OCI-LY7 (cell line): ENCODE measurements at regions not wholly inside any gene's neighbourhood (a gene's known extent, or its start where the extent isn't known, plus 50 kb on each side); places are given as distances from the start of the nearest gene placed in this dataset.

Experiments used
- BruUV-seq: library from RNA; stranded (reverse); fragments of 400-500 nt; replicated peaks from 2 replicates; lab custom pipeline; 2021; lab: Mats Ljungman, UMichigan
- CTCF ChIA-PET: fragments of 300-600 bp; sonication (Branson Sonifier 250); formaldehyde crosslinking; loops from one replicate; lab custom pipeline; 2022; ENCODE audit warnings: antibody characterized with exemption; ENCODE audit not compliant: unreplicated experiment; lab: Charles Lee
- POLR2A ChIA-PET: fragments of 300-600 bp; sonication (Branson Sonifier 250); formaldehyde crosslinking; loops from one replicate; lab custom pipeline; 2022; ENCODE audit warnings: antibody characterized with exemption; lab: Charles Lee
- DNase-seq: peaks from one replicate; pipeline ENCODE4 v3.0.0-alpha.2; 2015; ENCODE audit warnings: low spot score
- H2AFZ ChIP-seq: fragments of 200-600 bp; sonication (generic), shearing (Covaris generic); 2 replicates; pipeline ENCODE4 v1.6.1; 2014; ENCODE audit warnings: mild to moderate bottlenecking, antibody characterized with exemption, low read length, moderate library complexity
- H3K27ac ChIP-seq: fragments of 200-600 bp; sonication (generic); 2 replicates; pipeline ENCODE4 v1.5.1; 2014; ENCODE audit warnings: mixed run types, low read depth, mild to moderate bottlenecking, moderate library complexity, low read length, inconsistent platforms; ENCODE audit not compliant: poor library complexity, severe bottlenecking
- H3K36me3 ChIP-seq: fragments of 200-600 bp; sonication (generic); 2 replicates; pipeline ENCODE4 v1.6.1; 2014; ENCODE audit warnings: mild to moderate bottlenecking, antibody characterized with exemption, low read length, moderate library complexity, mixed read lengths; ENCODE audit not compliant: insufficient read depth
- H3K4me1 ChIP-seq: fragments of 200-600 bp; sonication (generic); 2 replicates; pipeline ENCODE4 v1.5.1; 2014; ENCODE audit warnings: mild to moderate bottlenecking, low read length; ENCODE audit not compliant: insufficient read depth, poor library complexity, severe bottlenecking
- H3K4me2 ChIP-seq: fragments of 200-600 bp; sonication (generic); 2 replicates; pipeline ENCODE4 v1.6.1; 2014; ENCODE audit warnings: mild to moderate bottlenecking, low read length
- H3K4me3 ChIP-seq: fragments of 200-600 bp; sonication (generic); 2 replicates; pipeline ENCODE4 v1.5.1; 2014; ENCODE audit warnings: mild to moderate bottlenecking, low read depth, low read length; ENCODE audit not compliant: poor library complexity, severe bottlenecking
- H3K79me2 ChIP-seq: fragments of 200-600 bp; sonication (generic); 2 replicates; pipeline ENCODE4 v1.6.1; 2016; ENCODE audit warnings: low read depth, mild to moderate bottlenecking, low read length, moderate library complexity, mixed read lengths; ENCODE audit not compliant: insufficient read depth
- H3K9me2 ChIP-seq: fragments of 200-600 bp; sonication (generic); 2 replicates; pipeline ENCODE4 v1.6.1; 2016; ENCODE audit warnings: mild to moderate bottlenecking, low read length, mixed read lengths; ENCODE audit not compliant: insufficient read depth
- H3K9me3 ChIP-seq: fragments of 200-600 bp; sonication (generic); 2 replicates; pipeline ENCODE4 v1.6.1; 2014; ENCODE audit warnings: mild to moderate bottlenecking, mixed run types, low read length, mixed read lengths
- H4K20me1 ChIP-seq: fragments of 200-600 bp; sonication (generic); 2 replicates; pipeline ENCODE4 v1.6.1; 2014; ENCODE audit warnings: mild to moderate bottlenecking, antibody characterized with exemption, low read length, moderate library complexity, mixed read lengths; ENCODE audit not compliant: insufficient read depth
- CTCF ChIP-seq: fragments of 200-600 bp; sonication (generic); conservative IDR thresholded peaks from 2 replicates; pipeline ENCODE4 v1.5.1; 2014; ENCODE audit warnings: mild to moderate bottlenecking, antibody characterized with exemption, low read length, moderate library complexity, mixed read lengths
- EZH2phosphoT487 ChIP-seq: fragments of 200-600 bp; sonication (generic); IDR thresholded peaks from 2 replicates; pipeline ENCODE4 v1.6.1; 2018; ENCODE audit warnings: low read depth, borderline replicate concordance, mild to moderate bottlenecking, mixed run types, antibody characterized with exemption, low read length, moderate library complexity, mixed read lengths
- intact Hi-C: fragments of 100-400 bp; cut with micrococcal nuclease; formaldehyde crosslinking; loops from one replicate; pipeline ENCODE4 v1.10.0; 2022; ENCODE audit not compliant: unreplicated experiment

- Histone ChIP-seq H3K4me3 (no peak overlapping the region), H3K9me3 (no peaks in the 10 kb centered on the region), H3K36me3 (no peaks in the 10 kb centered on the region), H3K9me2 (no peaks in the 10 kb centered on the region), H3K4me1 (peaks cover 18% of the 10 kb centered on the region), H3K27ac (no peak overlapping the region), H3K79me2 (no peaks in the 10 kb centered on the region), H4K20me1 (no peaks in the 10 kb centered on the region), H2AFZ (no peak overlapping the region), H3K4me2 (no peak overlapping the region)
- ChIA-PET CTCF (no interaction called here), POLR2A (interaction anchor here (0.6 to 1.0 kb wide), 2 partner anchors 71 to 411 kb away, joined by 3 to 4 read pairs; no protein-coding TSS in a partner anchor)
- BruUV-seq = no TSS peak
- no peak for DNase-seq
- intact Hi-C loops = no loop called here
- TF ChIP-seq EZH2phosphoT487 = no peak
- TF ChIP-seq CTCF = no peak
These were observed 153.7 kb downstream of the OR2B2 start for GRCh38 chr6:27758491-27758890.

- intact Hi-C loops = no loop called here
- Histone ChIP-seq H3K9me2 (no peaks in the 10 kb centered on the region), H4K20me1 (no peaks in the 10 kb centered on the region), H3K4me2 (no peak overlapping the region), H3K27ac (no peak overlapping the region), H2AFZ (no peak overlapping the region), H3K79me2 (no peaks in the 10 kb centered on the region), H3K4me3 (no peak overlapping the region), H3K9me3 (no peaks in the 10 kb centered on the region), H3K36me3 (no peaks in the 10 kb centered on the region), H3K4me1 (peaks cover 18% of the 10 kb centered on the region)
- no TSS peak for BruUV-seq
- no peak for TF ChIP-seq EZH2phosphoT487
- TF ChIP-seq CTCF = no peak
- POLR2A ChIA-PET = interaction anchor here (1.1 kb wide), 1 partner anchor 32 kb away, joined by 3 read pairs; no protein-coding TSS in a partner anchor
- no peak for DNase-seq
- CTCF ChIA-PET = no interaction called here
These were observed 154.9 kb downstream of the OR2B2 start for GRCh38 chr6:27757307-27757706.

- Histone ChIP-seq H3K4me2 (no peak overlapping the region), H2AFZ (no peak overlapping the region), H3K4me1 (peaks cover 18% of the 10 kb centered on the region), H3K79me2 (no peaks in the 10 kb centered on the region), H3K9me2 (no peaks in the 10 kb centered on the region), H3K27ac (no peak overlapping the region), H3K36me3 (no peaks in the 10 kb centered on the region), H4K20me1 (no peaks in the 10 kb centered on the region), H3K4me3 (no peak overlapping the region), H3K9me3 (no peaks in the 10 kb centered on the region)
- ChIA-PET CTCF (no interaction called here), POLR2A (no interaction called here)
- no peak for DNase-seq
- no TSS peak for BruUV-seq
- no peak for TF ChIP-seq EZH2phosphoT487
- no peak for TF ChIP-seq CTCF
- intact Hi-C loops = no loop called here
These were observed 156.4 kb downstream of the OR2B2 start for GRCh38 chr6:27755768-27756167.
